ENCODE measurements at regions not wholly inside any gene's neighbourhood (a gene's known extent, or its start where the extent isn't known, plus 50 kb on each side); places are given as distances from the start of the nearest gene placed in this dataset.

DNA sequence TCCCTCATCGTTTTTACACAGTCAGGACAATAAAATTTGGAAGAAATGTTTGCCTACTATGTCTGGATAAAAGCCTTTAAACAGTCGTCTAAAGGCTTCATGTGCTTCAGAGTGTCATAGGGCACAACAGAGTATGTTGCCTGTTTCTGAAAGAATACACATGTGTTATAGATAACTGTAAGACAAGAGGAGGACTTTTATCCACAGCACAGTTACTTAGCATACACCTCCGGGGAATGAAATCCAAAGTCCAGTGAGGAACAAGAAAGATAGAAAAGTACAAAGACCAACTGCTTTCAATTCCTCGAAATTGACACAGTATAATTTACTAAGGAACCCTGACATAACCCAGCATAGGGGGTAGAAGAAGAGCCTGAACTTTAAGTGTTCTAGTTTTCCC lies 835.6 kb downstream of the PCDH17 start:
- TF ChIP-seq POLR2AphosphoS5 (IDR thresholded peaks at IDR 0.05) = no peak
- no peak for TF ChIP-seq CTCF (IDR thresholded peaks at IDR 0.05; ENCODE audit: poor library complexity, severe bottlenecking)
- TF ChIP-seq RAD21 (conservative IDR thresholded peaks at IDR 0.05) = no peak
- TF ChIP-seq EZH2 (IDR thresholded peaks at IDR 0.05; ENCODE audit: borderline replicate concordance, insufficient read depth, low read length, poor library complexity, severe bottlenecking) = no peak
- no peak for TF ChIP-seq EP300 (conservative IDR thresholded peaks at IDR 0.05; ENCODE audit: poor library complexity, severe bottlenecking)
- no peak for TF ChIP-seq MXI1 (conservative IDR thresholded peaks at IDR 0.05; ENCODE audit: poor library complexity, severe bottlenecking)
- no peak for TF ChIP-seq TAF1 (IDR thresholded peaks at IDR 0.05; ENCODE audit: low read depth)
